A673 (cell line): ENCODE measurements at regions not wholly inside any gene's neighbourhood (a gene's known extent, or its start where the extent isn't known, plus 50 kb on each side); places are given as distances from the start of the nearest gene placed in this dataset.

ENCODE experiments used
- CTCF ChIP-seq: fragments of 300-800, 200-600 bp; sonication (generic); conservative IDR thresholded peaks from 2 replicates; pipeline ENCODE4 v1.5.1; 2017; ENCODE audit warnings: low read depth, mild to moderate bottlenecking, antibody characterized with exemption, low read length, moderate library complexity, mixed read lengths
- EZH2 ChIP-seq: fragments of 200-600 bp; sonication (generic); IDR thresholded peaks from 2 replicates; pipeline ENCODE4 v1.6.1; 2017; ENCODE audit warnings: borderline replicate concordance, low read depth, mild to moderate bottlenecking, mixed read lengths, antibody characterized with exemption, low read length; ENCODE audit not compliant: poor library complexity, severe bottlenecking

GRCh38 chr17:22692066-22692805 is 999.9 kb downstream of the KCNJ18 start:
- TF ChIP-seq CTCF (no peak), EZH2 (no peak)
